ENCODE measurements at regions not wholly inside any gene's neighbourhood (a gene's known extent, or its start where the extent isn't known, plus 50 kb on each side); places are given as distances from the start of the nearest gene placed in this dataset.

GRCh38 chr21:39056636-39057035, 126.6 kb downstream of the PSMG1 start:
- no peak overlapping the region for H3K56ac ChIP-seq (ENCODE audit: extremely low read depth, insufficient read depth, low read length)
- H3K23ac ChIP-seq (ENCODE audit: low read depth, low read length): no peak overlapping the region
- intact Hi-C loops (cut with micrococcal nuclease) (no loop called here), in situ Hi-C loops (cut with MboI; ENCODE audit: low sequenced_read_pairs) (no loop called here), dilution Hi-C loops (cut with HindIII; ENCODE audit: low sequenced_read_pairs, unreplicated experiment) (no loop called here)
- H3K4me1 ChIP-seq (ENCODE audit: control insufficient read depth, insufficient read depth, low read length): no peaks in the 10 kb centered on the region
- no peak overlapping the region for H3K4ac ChIP-seq (ENCODE audit: low read depth, low read length)
- H2AK5ac ChIP-seq (ENCODE audit: low read depth, low read length): no peak overlapping the region
- POLR2A ChIA-PET (ENCODE audit: unreplicated experiment): no interaction called here
- no peak overlapping the region for H2BK5ac ChIP-seq (ENCODE audit: low read depth, low read length, poor library complexity, severe bottlenecking)
- no peaks in the 10 kb centered on the region for H4K20me1 ChIP-seq (ENCODE audit: insufficient read depth, low read length)
- TF ChIP-seq CHD1 (IDR thresholded peaks at IDR 0.05; ENCODE audit: low read depth, low read length) (no peak), MXI1 (IDR thresholded peaks at IDR 0.05; ENCODE audit: borderline replicate concordance, low read depth, low read length) (no peak), MAFK (IDR thresholded peaks at IDR 0.05; ENCODE audit: low read depth, low read length) (no peak), CTCF (conservative IDR thresholded peaks at IDR 0.05; ENCODE audit: low read depth, low read length) (no peak), SMC3 (IDR thresholded peaks at IDR 0.05; ENCODE audit: low read depth, low read length) (no peak)
- 0 out of 2 replicates have a peak, but pooled peaks cover 1% of the 10 kb centered on the region for H3K9me1 ChIP-seq (ENCODE audit: insufficient read depth, low read length)
- H2BK20ac ChIP-seq (ENCODE audit: low read depth, low read length): no peak overlapping the region
- H3K18ac ChIP-seq (ENCODE audit: low read depth, low read length): no peak overlapping the region
- ATAC-seq (ENCODE audit: low read depth) (no peak), DNase-seq (no peak)
- no peak overlapping the region for H3K4me3 ChIP-seq (ENCODE audit: insufficient read depth, low read depth, low read length)
- no peak overlapping the region for H4K5ac ChIP-seq (ENCODE audit: low read depth, low read length)
- no peak overlapping the region for H4K8ac ChIP-seq (ENCODE audit: low read depth in 2 of 2, low read length in 2 of 2)
- no peaks in the 10 kb centered on the region for H3K79me1 ChIP-seq (ENCODE audit: low read depth in 1 of 2, low read length in 2 of 2)
- no peak overlapping the region for H3K27ac ChIP-seq (ENCODE audit: insufficient read depth, low read length)
- no peak overlapping the region for H2AK9ac ChIP-seq (replicated peaks; ENCODE audit: low read depth, low read length, poor library complexity)
- no CpG with 5 or more reads among the region's 2 CpGs for WGBS, 2 experiments (ENCODE audit: extremely low coverage in 2 of 2, insufficient read length in 1 of 2)
- H2BK15ac ChIP-seq (ENCODE audit: low read depth, low read length): no peak overlapping the region
- no TSS peak for BruUV-seq (replicated peaks)
- H3K36me3 ChIP-seq (ENCODE audit: control insufficient read depth, insufficient read depth, low read length): no peaks in the 10 kb centered on the region
- H3K9me3 ChIP-seq (ENCODE audit: control insufficient read depth, insufficient read depth, low read length): no peaks in the 10 kb centered on the region
- H3K4me2 ChIP-seq (ENCODE audit: low read depth, low read length): no peak overlapping the region
- peaks cover 7% of the 10 kb centered on the region for H3K27me3 ChIP-seq (ENCODE audit: control insufficient read depth, insufficient read depth, low read length)
- CTCF ChIA-PET: no interaction called here
- H3K9ac ChIP-seq (ENCODE audit: low read depth, low read length): no peak overlapping the region
- H2AFZ ChIP-seq (replicated peaks; ENCODE audit: low read length, poor library complexity): no peak overlapping the region
- H4K91ac ChIP-seq (ENCODE audit: insufficient read depth, low read depth, low read length): no peak overlapping the region
- no peak overlapping the region for H2BK120ac ChIP-seq (ENCODE audit: low read depth, low read length)
- no peak overlapping the region for H3K14ac ChIP-seq (replicated peaks; ENCODE audit: low read depth, low read length)
